ENCODE measurements at regions not wholly inside any gene's neighbourhood (a gene's known extent, or its start where the extent isn't known, plus 50 kb on each side); places are given as distances from the start of the nearest gene placed in this dataset.

GRCh38 chr3:117706756-117707155 lies 997.2 kb downstream of the TUSC7 start:
- Histone ChIP-seq H3K79me2 (ENCODE audit: control insufficient read depth, insufficient read depth, low read length) (no peaks in the 10 kb centered on the region), H3K4me3 (no peak overlapping the region), H2AFZ (ENCODE audit: low read depth, low read length) (no peak overlapping the region), H3K27me3 (ENCODE audit: control insufficient read depth in 2 of 2, insufficient read depth in 2 of 2, low read length in 2 of 2) (no peaks in the 10 kb centered on the region), H3K36me3 (ENCODE audit: control insufficient read depth, insufficient read depth, low read length) (no peaks in the 10 kb centered on the region), H4K20me1 (replicated peaks; ENCODE audit: control insufficient read depth, insufficient read depth, low read length) (no peaks in the 10 kb centered on the region), H3K9me1 (ENCODE audit: control insufficient read depth, insufficient read depth, low read length) (no peaks in the 10 kb centered on the region), H3K4me2 (ENCODE audit: insufficient read depth, low read length) (no peak overlapping the region), H3K9ac (ENCODE audit: insufficient read depth in 1 of 2, low read depth in 2 of 2, low read length in 2 of 2) (no peak overlapping the region), H3K4me1 (replicated peaks in 1 of 2; ENCODE audit: control insufficient read depth in 2 of 2, insufficient read depth in 2 of 2, low read length in 2 of 2) (no peaks in the 10 kb centered on the region), H3K9me3 (replicated peaks; ENCODE audit: control insufficient read depth, insufficient read depth, low read depth, low read length) (no peaks in the 10 kb centered on the region), H3K27ac (ENCODE audit: extremely low read depth, low read depth, low read length) (no peak overlapping the region)
- no peak for FAIRE-seq
- POLR2A ChIA-PET, result no interaction called here
- no peak for DNase-seq (ENCODE audit: extremely low read depth in 1 of 4, low spot score in 3 of 4)
- CTCF ChIA-PET (ENCODE audit: low intra/inter-chr PET ratio), result no interaction called here
- intact Hi-C loops (cut with micrococcal nuclease), result no loop called here
- BruUV-seq (replicated peaks), result no TSS peak
- TF ChIP-seq MYNN (IDR thresholded peaks at IDR 0.05), result no peak
- no peak for TF ChIP-seq MYNN (CRISPR knock-in tag; IDR thresholded peaks at IDR 0.05)
- TF ChIP-seq CHAMP1 (IDR thresholded peaks at IDR 0.05), result no peak
- TF ChIP-seq HDGF (IDR thresholded peaks at IDR 0.05), result no peak
- TF ChIP-seq KLF10 (CRISPR knock-in tag; IDR thresholded peaks at IDR 0.05), result no peak
- TF ChIP-seq ZNF140 (CRISPR knock-in tag; IDR thresholded peaks at IDR 0.05), result no peak
- TF ChIP-seq ZNF224 (CRISPR knock-in tag; IDR thresholded peaks at IDR 0.05), result no peak
- TF ChIP-seq IRF9 (tag; IDR thresholded peaks at IDR 0.05), result no peak
- no peak for TF ChIP-seq CCAR2 (IDR thresholded peaks at IDR 0.05; ENCODE audit: low read depth, low read length)
- no peak for TF ChIP-seq ZNF592 (IDR thresholded peaks at IDR 0.05)
- no peak for TF ChIP-seq LEF1 (IDR thresholded peaks at IDR 0.05)
- no peak for TF ChIP-seq GTF2F1 (IDR thresholded peaks at IDR 0.05; ENCODE audit: low read depth, low read length)
- TF ChIP-seq OTX1 (CRISPR knock-in tag; IDR thresholded peaks at IDR 0.05), result no peak
- TF ChIP-seq NONO (IDR thresholded peaks at IDR 0.05; ENCODE audit: low read depth in 2 of 2, low read length in 1 of 2), result no peak
- TF ChIP-seq NCOR1 (IDR thresholded peaks at IDR 0.05), result no peak
- WGBS (ENCODE audit: insufficient coverage, low coverage, missing lambda C conversion rate), result 0% methylated on average over 1 of the region's 2 CpGs
- in situ Hi-C loops (cut with MboI), result no loop called here
- ATAC-seq, result no peak

All from K562 (cell line).